ENCODE measurements at regions not wholly inside any gene's neighbourhood (a gene's known extent, or its start where the extent isn't known, plus 50 kb on each side); places are given as distances from the start of the nearest gene placed in this dataset.

GRCh38 chr5:130975299-130975698 is 189.8 kb downstream of the HINT1 start:
- TF ChIP-seq CREB1 (CRISPR knock-in tag; IDR thresholded peaks at IDR 0.05; ENCODE audit: low read depth) (no peak), REST (IDR thresholded peaks at IDR 0.05; ENCODE audit: unreplicated experiment) (no peak), ZNF331 (CRISPR knock-in tag; IDR thresholded peaks at IDR 0.05; ENCODE audit: low read depth) (no peak), NANOG (IDR thresholded peaks at IDR 0.05; ENCODE audit: borderline replicate concordance) (no peak), EZH2 (IDR thresholded peaks at IDR 0.05; ENCODE audit: low read depth, unreplicated experiment) (no peak), CTCF (conservative IDR thresholded peaks at IDR 0.05; ENCODE audit: low read depth in 2 of 2) (no peak), POLR2AphosphoS5 (IDR thresholded peaks at IDR 0.05; ENCODE audit: low read depth) (no peak), ETS1 (IDR thresholded peaks at IDR 0.05) (no peak), JUNB (IDR thresholded peaks at IDR 0.05; ENCODE audit: unreplicated experiment) (no peak), STAT1 (IDR thresholded peaks at IDR 0.05; ENCODE audit: unreplicated experiment) (no peak), EZH2phosphoT487 (IDR thresholded peaks at IDR 0.05; ENCODE audit: unreplicated experiment) (no peak)

Data from GM23338 (cell line).